EL (cell line): ENCODE measurements at regions not wholly inside any gene's neighbourhood (a gene's known extent, or its start where the extent isn't known, plus 50 kb on each side); places are given as distances from the start of the nearest gene placed in this dataset.
A peak's percentile ranks its signal among the peaks of the same experiment; 100 is the strongest.
"Not testable (repeated sequence)": the region's sequence is repeated elsewhere in the genome, so short reads cannot be mapped to it uniquely, and the experiment has no call there.

Source experiments
- DNase-seq: peaks from one replicate; pipeline ENCODE4 v3.0.0-alpha.2; 2016

- DNase-seq: not testable (repeated sequence)
Measured at GRCh38 chr21:17676930-17677329, 64.2 kb upstream of the BTG3 start.

GRCh38 chr21:17674106-17674505 is 61.4 kb upstream of the BTG3 start:
- DNase-seq: no peak

GRCh38 chr21:17673261-17674020 is 60.7 kb upstream of the BTG3 start:
- peak; percentile 11 for DNase-seq

- DNase-seq: no peak
Measured at GRCh38 chr21:17671733-17672132, 59.0 kb upstream of the BTG3 start.

- DNase-seq: no peak
Measured at GRCh38 chr21:17668479-17669140, 55.9 kb upstream of the BTG3 start.

- peak; percentile 11 for DNase-seq
Measured at GRCh38 chr21:17667256-17667655, 54.6 kb upstream of the BTG3 start.
